Activated CD4-positive, alpha-beta memory T cell treated with anti-CD3 and anti-CD28 coated beads, Interleukin-2, amount 10 ng/mL, durations not matched to agents 7 days and 5 days (primary cell): ENCODE measurements at regions not wholly inside any gene's neighbourhood (a gene's known extent, or its start where the extent isn't known, plus 50 kb on each side); places are given as distances from the start of the nearest gene placed in this dataset.

Experiments
- CTCF ChIA-PET: fragments of 350-600 bp; sonication (Branson Sonifier 250); formaldehyde crosslinking; loops from one replicate; lab custom pipeline; 2021; ENCODE audit warnings: antibody characterized with exemption, inconsistent platforms; lab: Charles Lee
- POLR2A ChIA-PET: fragments of 350-600 bp; sonication (Branson Sonifier 250); formaldehyde crosslinking; loops from one replicate; lab custom pipeline; 2021; ENCODE audit warnings: antibody characterized with exemption; lab: Charles Lee
- DNase-seq: peaks from one replicate; pipeline ENCODE4 v3.0.0-alpha.2; 2020
- H3K27ac Mint-ChIP-seq: one replicate; pipeline ENCODE4 v1.8.0; 2021; ENCODE audit warnings: mild to moderate bottlenecking, mixed read lengths
- H3K27me3 Mint-ChIP-seq: one replicate; pipeline ENCODE4 v1.8.0; 2021; ENCODE audit warnings: mixed read lengths
- H3K36me3 Mint-ChIP-seq: one replicate; pipeline ENCODE4 v1.8.0; 2021; ENCODE audit warnings: low read depth, mixed read lengths
- H3K4me1 Mint-ChIP-seq: one replicate; pipeline ENCODE4 v1.8.0; 2021; ENCODE audit warnings: mixed read lengths
- H3K4me3 Mint-ChIP-seq: one replicate; pipeline ENCODE4 v1.8.0; 2021; ENCODE audit warnings: mild to moderate bottlenecking, mixed read lengths
- H3K9me3 Mint-ChIP-seq: one replicate; pipeline ENCODE4 v1.8.0; 2021; ENCODE audit warnings: mixed read lengths

GRCh38 chr2:60066096-60066839 is 487.2 kb downstream of the BCL11A start:
- H3K9me3 Mint-ChIP-seq = no peaks in the 10 kb centered on the region
- no peaks in the 10 kb centered on the region for H3K36me3 Mint-ChIP-seq
- no peak overlapping the region for H3K4me3 Mint-ChIP-seq

GRCh38 chr2:60064687-60065389 is 488.6 kb downstream of the BCL11A start:
- CTCF ChIA-PET = no interaction called here
- no peak for DNase-seq
- H3K4me1 Mint-ChIP-seq = no peaks in the 10 kb centered on the region
- no peaks in the 10 kb centered on the region for H3K9me3 Mint-ChIP-seq
- no peaks in the 10 kb centered on the region for H3K27me3 Mint-ChIP-seq
- POLR2A ChIA-PET = no interaction called here
- no peak overlapping the region for H3K27ac Mint-ChIP-seq
- no peak overlapping the region for H3K4me3 Mint-ChIP-seq
- no peaks in the 10 kb centered on the region for H3K36me3 Mint-ChIP-seq

More at GRCh38 chr2:60066096-60066839, 487.2 kb downstream of the BCL11A start:
- H3K27me3 Mint-ChIP-seq = no peaks in the 10 kb centered on the region
- no peaks in the 10 kb centered on the region for H3K4me1 Mint-ChIP-seq
- ChIA-PET POLR2A (no interaction called here), CTCF (no interaction called here)
- H3K27ac Mint-ChIP-seq = no peak overlapping the region
- DNase-seq = no peak

GRCh38 chr2:60058781-60059180 is 494.7 kb downstream of the BCL11A start:
- ChIA-PET POLR2A (no interaction called here), CTCF (no interaction called here)
- Mint-ChIP-seq H3K27ac (no peak overlapping the region), H3K27me3 (no peaks in the 10 kb centered on the region), H3K4me1 (no peaks in the 10 kb centered on the region), H3K36me3 (no peaks in the 10 kb centered on the region), H3K9me3 (no peaks in the 10 kb centered on the region), H3K4me3 (no peak overlapping the region)
- no peak for DNase-seq

- DNase-seq = no peak
- no peak overlapping the region for H3K4me3 Mint-ChIP-seq
- no peaks in the 10 kb centered on the region for H3K27me3 Mint-ChIP-seq
- no peaks in the 10 kb centered on the region for H3K9me3 Mint-ChIP-seq
- H3K36me3 Mint-ChIP-seq = no peaks in the 10 kb centered on the region
- ChIA-PET CTCF (no interaction called here), POLR2A (no interaction called here)
- no peak overlapping the region for H3K27ac Mint-ChIP-seq
- H3K4me1 Mint-ChIP-seq = no peaks in the 10 kb centered on the region
These were observed 498.7 kb downstream of the BCL11A start for GRCh38 chr2:60054571-60055340.

GRCh38 chr2:60053791-60054190 is 499.7 kb downstream of the BCL11A start:
- POLR2A ChIA-PET = no interaction called here

GRCh38 chr2:60052601-60053000 is 500.9 kb downstream of the BCL11A start:
- POLR2A ChIA-PET = no interaction called here
- CTCF ChIA-PET = no interaction called here
- no peak overlapping the region for H3K27ac Mint-ChIP-seq

More at GRCh38 chr2:60053791-60054190, 499.7 kb downstream of the BCL11A start:
- Mint-ChIP-seq H3K4me1 (no peaks in the 10 kb centered on the region), H3K27me3 (no peaks in the 10 kb centered on the region), H3K9me3 (no peaks in the 10 kb centered on the region), H3K36me3 (no peaks in the 10 kb centered on the region), H3K4me3 (no peak overlapping the region), H3K27ac (no peak overlapping the region)
- CTCF ChIA-PET = no interaction called here
- no peak for DNase-seq

GRCh38 chr2:60051991-60052390 is 501.5 kb downstream of the BCL11A start:
- H3K27me3 Mint-ChIP-seq = no peaks in the 10 kb centered on the region
- no peaks in the 10 kb centered on the region for H3K36me3 Mint-ChIP-seq
- DNase-seq = no peak
- H3K4me3 Mint-ChIP-seq = no peak overlapping the region
- no peaks in the 10 kb centered on the region for H3K4me1 Mint-ChIP-seq
- H3K9me3 Mint-ChIP-seq = no peaks in the 10 kb centered on the region
- ChIA-PET POLR2A (no interaction called here), CTCF (no interaction called here)
- no peak overlapping the region for H3K27ac Mint-ChIP-seq

More at GRCh38 chr2:60052601-60053000, 500.9 kb downstream of the BCL11A start:
- H3K9me3 Mint-ChIP-seq = no peaks in the 10 kb centered on the region
- no peaks in the 10 kb centered on the region for H3K27me3 Mint-ChIP-seq
- no peaks in the 10 kb centered on the region for H3K36me3 Mint-ChIP-seq
- no peak for DNase-seq
- no peak overlapping the region for H3K4me3 Mint-ChIP-seq
- no peaks in the 10 kb centered on the region for H3K4me1 Mint-ChIP-seq

- H3K36me3 Mint-ChIP-seq = no peaks in the 10 kb centered on the region
- H3K9me3 Mint-ChIP-seq = no peaks in the 10 kb centered on the region
- no peak for DNase-seq
- H3K27ac Mint-ChIP-seq = no peak overlapping the region
- no peaks in the 10 kb centered on the region for H3K4me1 Mint-ChIP-seq
- CTCF ChIA-PET = no interaction called here
- POLR2A ChIA-PET = no interaction called here
- no peaks in the 10 kb centered on the region for H3K27me3 Mint-ChIP-seq
- H3K4me3 Mint-ChIP-seq = no peak overlapping the region
These were observed 505.4 kb downstream of the BCL11A start for GRCh38 chr2:60047944-60048525.

- no peak overlapping the region for H3K4me3 Mint-ChIP-seq
- no peaks in the 10 kb centered on the region for H3K36me3 Mint-ChIP-seq
- H3K27ac Mint-ChIP-seq = no peak overlapping the region
- POLR2A ChIA-PET = no interaction called here
- H3K4me1 Mint-ChIP-seq = no peaks in the 10 kb centered on the region
- no peaks in the 10 kb centered on the region for H3K27me3 Mint-ChIP-seq
- no peak for DNase-seq
- CTCF ChIA-PET = no interaction called here
- no peaks in the 10 kb centered on the region for H3K9me3 Mint-ChIP-seq
These were observed 506.1 kb downstream of the BCL11A start for GRCh38 chr2:60047347-60047746.

GRCh38 chr2:60046529-60046928 is 506.9 kb downstream of the BCL11A start:
- Mint-ChIP-seq H3K36me3 (no peaks in the 10 kb centered on the region), H3K4me1 (no peaks in the 10 kb centered on the region)
- no peak for DNase-seq

GRCh38 chr2:60045456-60045855 is 508.0 kb downstream of the BCL11A start:
- H3K36me3 Mint-ChIP-seq = no peaks in the 10 kb centered on the region
- CTCF ChIA-PET = no interaction called here
- no peaks in the 10 kb centered on the region for H3K9me3 Mint-ChIP-seq

More at GRCh38 chr2:60046529-60046928, 506.9 kb downstream of the BCL11A start:
- CTCF ChIA-PET = no interaction called here
- H3K4me3 Mint-ChIP-seq = no peak overlapping the region
- no peaks in the 10 kb centered on the region for H3K27me3 Mint-ChIP-seq
- no peaks in the 10 kb centered on the region for H3K9me3 Mint-ChIP-seq
- POLR2A ChIA-PET = no interaction called here
- H3K27ac Mint-ChIP-seq = no peak overlapping the region

GRCh38 chr2:60044484-60044883 is 509.0 kb downstream of the BCL11A start:
- Mint-ChIP-seq H3K27ac (no peak overlapping the region), H3K36me3 (no peaks in the 10 kb centered on the region), H3K4me1 (no peaks in the 10 kb centered on the region), H3K9me3 (no peaks in the 10 kb centered on the region), H3K4me3 (no peak overlapping the region), H3K27me3 (no peaks in the 10 kb centered on the region)
- ChIA-PET POLR2A (no interaction called here), CTCF (no interaction called here)
- DNase-seq = no peak

More at GRCh38 chr2:60045456-60045855, 508.0 kb downstream of the BCL11A start:
- POLR2A ChIA-PET = no interaction called here
- Mint-ChIP-seq H3K27me3 (no peaks in the 10 kb centered on the region), H3K4me1 (no peaks in the 10 kb centered on the region), H3K4me3 (no peak overlapping the region), H3K27ac (no peak overlapping the region)
- no peak for DNase-seq

- H3K4me1 Mint-ChIP-seq = no peaks in the 10 kb centered on the region
- ChIA-PET POLR2A (no interaction called here), CTCF (no interaction called here)
- H3K27me3 Mint-ChIP-seq = no peaks in the 10 kb centered on the region
- no peak overlapping the region for H3K4me3 Mint-ChIP-seq
- H3K27ac Mint-ChIP-seq = no peak overlapping the region
- DNase-seq = no peak
- H3K36me3 Mint-ChIP-seq = no peaks in the 10 kb centered on the region
- no peaks in the 10 kb centered on the region for H3K9me3 Mint-ChIP-seq
These were observed 511.4 kb downstream of the BCL11A start for GRCh38 chr2:60042023-60042422.
